Smooth muscle cell of the brain vasculature (primary cell): ENCODE measurements at regions not wholly inside any gene's neighbourhood (a gene's known extent, or its start where the extent isn't known, plus 50 kb on each side); places are given as distances from the start of the nearest gene placed in this dataset.

ENCODE experiments used
- DNase-seq: peaks from one replicate; pipeline ENCODE4 v3.0.0-alpha.2; 2012; ENCODE audit warnings: low read depth, low spot score

GRCh38 chr10:10610171-10610570 lies 407.5 kb upstream of the CELF2 start:
- DNase-seq: no peak

- DNase-seq: no peak
These were observed 405.5 kb upstream of the CELF2 start for GRCh38 chr10:10612151-10612550.

GRCh38 chr10:10613656-10614244 lies 403.9 kb upstream of the CELF2 start:
- DNase-seq: no peak

GRCh38 chr10:10617686-10618085 lies 400.0 kb upstream of the CELF2 start:
- no peak for DNase-seq

- no peak for DNase-seq
These were observed 399.5 kb upstream of the CELF2 start for GRCh38 chr10:10618139-10618538.

GRCh38 chr10:10623958-10624566 lies 393.6 kb upstream of the CELF2 start:
- DNase-seq: no peak

GRCh38 chr10:10624567-10624962 lies 393.1 kb upstream of the CELF2 start:
- DNase-seq: no peak

GRCh38 chr10:10625491-10625890 lies 392.2 kb upstream of the CELF2 start:
- no peak for DNase-seq

GRCh38 chr10:10626734-10627133 lies 390.9 kb upstream of the CELF2 start:
- DNase-seq: no peak

GRCh38 chr10:10627414-10627813 lies 390.3 kb upstream of the CELF2 start:
- no peak for DNase-seq

- DNase-seq: no peak
These were observed 388.2 kb upstream of the CELF2 start for GRCh38 chr10:10629512-10629911.

GRCh38 chr10:10630281-10630680 lies 387.4 kb upstream of the CELF2 start:
- no peak for DNase-seq

GRCh38 chr10:10630782-10631181 lies 386.9 kb upstream of the CELF2 start:
- no peak for DNase-seq

GRCh38 chr10:10642189-10642588 lies 375.5 kb upstream of the CELF2 start:
- DNase-seq: no peak

- DNase-seq: peak; percentile 43
These were observed 374.9 kb upstream of the CELF2 start for GRCh38 chr10:10642751-10643150.

- DNase-seq: peak; percentile 36
These were observed 373.5 kb upstream of the CELF2 start for GRCh38 chr10:10644008-10644646.

- DNase-seq: peak; percentile 66
These were observed 372.8 kb upstream of the CELF2 start for GRCh38 chr10:10644676-10645385.

- DNase-seq: no peak
These were observed 370.3 kb upstream of the CELF2 start for GRCh38 chr10:10647331-10647730.

- no peak for DNase-seq
These were observed 360.4 kb upstream of the CELF2 start for GRCh38 chr10:10657139-10657760.

- no peak for DNase-seq
These were observed 359.4 kb upstream of the CELF2 start for GRCh38 chr10:10658172-10658785.

GRCh38 chr10:10660054-10660453 lies 357.6 kb upstream of the CELF2 start:
- no peak for DNase-seq

GRCh38 chr10:10661176-10661575 lies 356.5 kb upstream of the CELF2 start:
- no peak for DNase-seq
